ENCODE measurements at regions not wholly inside any gene's neighbourhood (a gene's known extent, or its start where the extent isn't known, plus 50 kb on each side); places are given as distances from the start of the nearest gene placed in this dataset.
"Not testable (repeated sequence)": the region's sequence is repeated elsewhere in the genome, so short reads cannot be mapped to it uniquely, and the experiment has no call there.

- CTCF ChIA-PET: interaction anchor here (0.5 kb wide), 1 partner anchor 10 kb away, joined by 3 read pairs; no protein-coding TSS in a partner anchor
- H3K36me3 Mint-ChIP-seq: no peaks in the 10 kb centered on the region
- no peaks in the 10 kb centered on the region for H3K27me3 Mint-ChIP-seq
- H3K4me3 Mint-ChIP-seq: no peak overlapping the region
- POLR2A ChIA-PET: no interaction called here
- no peaks in the 10 kb centered on the region for H3K4me1 Mint-ChIP-seq (ENCODE audit: low read depth)
- DNase-seq: no peak
- H3K27ac Mint-ChIP-seq: no peak overlapping the region
- no peaks in the 10 kb centered on the region for H3K9me3 Mint-ChIP-seq
- intact Hi-C loops (cut with micrococcal nuclease): no loop called here
Measured at GRCh38 chr6:134594881-134595280, 277.0 kb upstream of the SGK1 start.

DNA sequence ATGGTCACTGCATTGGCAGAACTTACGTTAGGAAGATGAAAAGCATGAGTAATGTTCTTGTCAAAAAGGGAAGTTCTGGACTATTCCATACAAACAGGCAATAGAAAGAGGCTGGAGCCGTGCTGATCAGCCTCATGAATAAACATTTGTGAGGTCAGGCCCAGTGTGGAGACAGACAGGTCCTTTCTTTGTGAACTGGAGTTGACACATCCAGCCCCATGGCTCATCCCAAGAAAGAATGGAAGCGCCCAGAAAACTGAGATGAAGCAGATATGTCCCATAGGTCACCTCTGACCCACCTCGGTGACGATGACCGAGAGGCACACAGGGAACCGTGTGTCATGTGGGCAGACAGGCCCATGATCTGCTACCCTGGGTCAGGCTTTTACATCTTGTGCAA lies 276.0 kb upstream of the SGK1 start:
- no peaks in the 10 kb centered on the region for H3K36me3 Mint-ChIP-seq
- H3K27ac Mint-ChIP-seq: no peak overlapping the region
- no peak for DNase-seq
- H3K4me1 Mint-ChIP-seq (ENCODE audit: low read depth): no peaks in the 10 kb centered on the region
- H3K9me3 Mint-ChIP-seq: no peaks in the 10 kb centered on the region
- H3K27me3 Mint-ChIP-seq: no peaks in the 10 kb centered on the region
- ChIA-PET CTCF (no interaction called here), POLR2A (no interaction called here)
- intact Hi-C loops (cut with micrococcal nuclease): no loop called here
- no peak overlapping the region for H3K4me3 Mint-ChIP-seq

GRCh38 chr6:134593442-134593841 lies 275.5 kb upstream of the SGK1 start:
- intact Hi-C loops (cut with micrococcal nuclease): no loop called here
- ChIA-PET CTCF (no interaction called here), POLR2A (no interaction called here)
- Mint-ChIP-seq H3K36me3 (no peaks in the 10 kb centered on the region), H3K27me3 (no peaks in the 10 kb centered on the region), H3K9me3 (no peaks in the 10 kb centered on the region), H3K4me3 (no peak overlapping the region), H3K27ac (no peak overlapping the region), H3K4me1 (ENCODE audit: low read depth) (no peaks in the 10 kb centered on the region)
- DNase-seq: no peak

DNA sequence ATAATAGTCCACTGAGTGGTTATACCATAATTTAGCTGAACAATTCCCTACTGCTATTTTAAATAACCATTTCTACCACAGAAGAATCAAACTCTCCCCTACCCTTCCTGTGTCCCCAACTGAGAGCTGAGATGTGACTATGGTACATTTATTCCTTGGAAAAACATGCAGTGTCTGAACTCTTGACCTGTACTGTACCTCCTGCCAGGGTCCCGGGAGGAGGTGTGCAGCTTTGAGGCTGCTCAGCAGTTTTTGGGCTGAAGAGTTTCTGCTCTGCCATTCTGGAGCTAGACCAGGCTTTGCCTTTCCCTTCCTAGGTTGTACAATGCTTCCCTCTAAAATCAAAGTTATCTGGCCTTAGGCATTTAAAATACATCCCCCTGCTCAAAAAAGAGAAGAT lies 275.1 kb upstream of the SGK1 start:
- Mint-ChIP-seq H3K27ac (no peak overlapping the region), H3K4me3 (no peak overlapping the region), H3K36me3 (no peaks in the 10 kb centered on the region), H3K9me3 (no peaks in the 10 kb centered on the region), H3K27me3 (no peaks in the 10 kb centered on the region), H3K4me1 (ENCODE audit: low read depth) (no peaks in the 10 kb centered on the region)
- intact Hi-C loops (cut with micrococcal nuclease): no loop called here
- ChIA-PET CTCF (no interaction called here), POLR2A (no interaction called here)
- no peak for DNase-seq

DNA sequence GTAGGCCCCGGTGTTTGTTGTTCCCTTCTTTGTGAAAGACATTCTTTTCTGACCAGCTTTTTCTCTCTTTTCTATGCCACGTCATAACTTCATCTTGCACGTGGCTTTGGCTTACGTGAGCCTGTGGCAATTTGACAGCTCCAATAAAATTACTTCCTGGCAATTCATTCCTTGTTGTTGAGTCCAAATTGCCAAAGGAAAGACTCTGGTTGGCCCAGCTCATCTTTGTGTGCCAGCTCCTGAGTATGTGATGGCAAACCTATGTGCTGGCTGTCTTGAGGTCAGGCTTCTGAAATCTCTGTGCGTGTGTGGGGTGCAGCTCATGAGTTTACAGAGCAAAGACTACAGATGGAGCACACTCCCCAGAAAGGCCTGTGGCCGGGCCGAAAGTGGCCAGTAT lies 272.5 kb upstream of the SGK1 start:
- intact Hi-C loops (cut with micrococcal nuclease): no loop called here
- ChIA-PET POLR2A (no interaction called here), CTCF (no interaction called here)
- no peaks in the 10 kb centered on the region for H3K9me3 Mint-ChIP-seq
- no peaks in the 10 kb centered on the region for H3K27me3 Mint-ChIP-seq
- no peaks in the 10 kb centered on the region for H3K36me3 Mint-ChIP-seq
- H3K27ac Mint-ChIP-seq: no peak overlapping the region
- H3K4me3 Mint-ChIP-seq: no peak overlapping the region
- H3K4me1 Mint-ChIP-seq (ENCODE audit: low read depth): no peaks in the 10 kb centered on the region
- no peak for DNase-seq

GRCh38 chr6:134590004-134590403 lies 272.1 kb upstream of the SGK1 start:
- DNase-seq: no peak
- intact Hi-C loops (cut with micrococcal nuclease): no loop called here
- Mint-ChIP-seq H3K27ac (no peak overlapping the region), H3K4me3 (no peak overlapping the region), H3K27me3 (no peaks in the 10 kb centered on the region), H3K36me3 (no peaks in the 10 kb centered on the region), H3K9me3 (no peaks in the 10 kb centered on the region), H3K4me1 (ENCODE audit: low read depth) (no peaks in the 10 kb centered on the region)
- CTCF ChIA-PET: no interaction called here
- POLR2A ChIA-PET: no interaction called here

- no peak overlapping the region for H3K4me3 Mint-ChIP-seq
- no peak overlapping the region for H3K27ac Mint-ChIP-seq
- H3K9me3 Mint-ChIP-seq: no peaks in the 10 kb centered on the region
- no peak for DNase-seq
- intact Hi-C loops (cut with micrococcal nuclease): no loop called here
- POLR2A ChIA-PET: no interaction called here
- CTCF ChIA-PET: no interaction called here
- H3K27me3 Mint-ChIP-seq: no peaks in the 10 kb centered on the region
- no peaks in the 10 kb centered on the region for H3K36me3 Mint-ChIP-seq
- no peaks in the 10 kb centered on the region for H3K4me1 Mint-ChIP-seq (ENCODE audit: low read depth)
Measured at GRCh38 chr6:134589512-134589911, 271.6 kb upstream of the SGK1 start.

GRCh38 chr6:134588267-134588666 lies 270.4 kb upstream of the SGK1 start:
- no peak for DNase-seq
- ChIA-PET CTCF (no interaction called here), POLR2A (no interaction called here)
- Mint-ChIP-seq H3K27ac (no peak overlapping the region), H3K36me3 (no peaks in the 10 kb centered on the region), H3K4me1 (ENCODE audit: low read depth) (no peaks in the 10 kb centered on the region), H3K4me3 (no peak overlapping the region), H3K27me3 (no peaks in the 10 kb centered on the region), H3K9me3 (no peaks in the 10 kb centered on the region)
- intact Hi-C loops (cut with micrococcal nuclease): no loop called here

- CTCF ChIA-PET: no interaction called here
- POLR2A ChIA-PET: no interaction called here
- H3K27me3 Mint-ChIP-seq: no peaks in the 10 kb centered on the region
Measured at GRCh38 chr6:134585517-134585873, 267.6 kb upstream of the SGK1 start.

DNA sequence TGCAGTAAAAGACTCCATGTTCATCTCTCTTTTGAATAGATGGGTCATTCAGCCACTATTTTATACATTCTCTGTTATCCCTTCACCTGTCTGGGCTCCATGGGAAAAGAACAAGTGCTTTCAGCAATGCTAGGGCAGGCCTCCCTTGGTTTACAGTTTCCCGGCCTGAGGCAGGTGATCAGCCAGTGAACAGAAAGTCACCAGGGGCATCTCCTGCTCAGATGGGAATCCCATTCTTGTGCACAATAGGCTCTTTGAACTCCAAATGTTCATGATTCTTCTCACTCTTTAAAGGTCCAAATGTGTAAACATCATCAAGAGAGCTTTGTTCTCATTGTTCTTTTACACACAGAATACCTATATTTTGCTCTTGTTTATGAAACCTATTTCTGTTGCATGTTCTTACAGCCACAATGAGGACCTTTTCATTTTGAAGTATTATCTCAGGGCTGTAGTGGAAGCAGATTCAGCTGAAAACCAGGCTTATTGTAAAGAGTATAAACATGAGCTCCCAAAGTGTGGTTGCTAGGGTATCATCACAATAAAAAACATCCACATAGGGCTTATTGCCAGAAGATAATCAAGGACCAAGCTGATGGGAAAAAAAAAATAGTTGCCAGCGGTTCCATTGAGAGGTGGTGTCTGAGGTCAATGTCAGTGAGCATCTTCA lies 267.1 kb upstream of the SGK1 start:
- intact Hi-C loops (cut with micrococcal nuclease): no loop called here
- H3K36me3 Mint-ChIP-seq: no peaks in the 10 kb centered on the region
- H3K9me3 Mint-ChIP-seq: no peaks in the 10 kb centered on the region
- H3K27me3 Mint-ChIP-seq: no peaks in the 10 kb centered on the region
- peaks cover 2% of the 10 kb centered on the region for H3K4me1 Mint-ChIP-seq (ENCODE audit: low read depth)
- no peak for DNase-seq
- H3K4me3 Mint-ChIP-seq: no peak overlapping the region
- ChIA-PET POLR2A (no interaction called here), CTCF (no interaction called here)
- H3K27ac Mint-ChIP-seq: no peak overlapping the region

More at GRCh38 chr6:134585517-134585873, 267.6 kb upstream of the SGK1 start:
- Mint-ChIP-seq H3K4me3 (no peak overlapping the region), H3K4me1 (ENCODE audit: low read depth) (no peaks in the 10 kb centered on the region), H3K36me3 (no peaks in the 10 kb centered on the region), H3K9me3 (no peaks in the 10 kb centered on the region), H3K27ac (no peak overlapping the region)
- intact Hi-C loops (cut with micrococcal nuclease): no loop called here
- no peak for DNase-seq

GRCh38 chr6:134577998-134578397 lies 260.1 kb upstream of the SGK1 start:
- H3K9me3 Mint-ChIP-seq: no peaks in the 10 kb centered on the region
- H3K27me3 Mint-ChIP-seq: no peaks in the 10 kb centered on the region
- no peak for DNase-seq
- POLR2A ChIA-PET: no interaction called here
- CTCF ChIA-PET: no interaction called here
- no peak overlapping the region for H3K27ac Mint-ChIP-seq
- intact Hi-C loops (cut with micrococcal nuclease): no loop called here
- H3K4me3 Mint-ChIP-seq: no peak overlapping the region
- no peaks in the 10 kb centered on the region for H3K36me3 Mint-ChIP-seq
- H3K4me1 Mint-ChIP-seq (ENCODE audit: low read depth): peaks cover 3% of the 10 kb centered on the region

GRCh38 chr6:134575221-134575620 lies 257.3 kb upstream of the SGK1 start:
- H3K4me3 Mint-ChIP-seq: no peak overlapping the region
- H3K27me3 Mint-ChIP-seq: no peaks in the 10 kb centered on the region
- H3K27ac Mint-ChIP-seq: no peak overlapping the region
- POLR2A ChIA-PET: no interaction called here
- CTCF ChIA-PET: no interaction called here
- intact Hi-C loops (cut with micrococcal nuclease): no loop called here
- H3K4me1 Mint-ChIP-seq (ENCODE audit: low read depth): peaks cover 3% of the 10 kb centered on the region
- no peak for DNase-seq
- no peaks in the 10 kb centered on the region for H3K9me3 Mint-ChIP-seq
- H3K36me3 Mint-ChIP-seq: no peaks in the 10 kb centered on the region

GRCh38 chr6:134574491-134574890 lies 256.6 kb upstream of the SGK1 start:
- Mint-ChIP-seq H3K36me3 (no peaks in the 10 kb centered on the region), H3K27ac (no peak overlapping the region), H3K27me3 (no peaks in the 10 kb centered on the region), H3K4me1 (ENCODE audit: low read depth) (peaks cover 7% of the 10 kb centered on the region), H3K4me3 (no peak overlapping the region), H3K9me3 (no peaks in the 10 kb centered on the region)
- POLR2A ChIA-PET: no interaction called here
- CTCF ChIA-PET: no interaction called here
- intact Hi-C loops (cut with micrococcal nuclease): no loop called here
- DNase-seq: no peak

DNA sequence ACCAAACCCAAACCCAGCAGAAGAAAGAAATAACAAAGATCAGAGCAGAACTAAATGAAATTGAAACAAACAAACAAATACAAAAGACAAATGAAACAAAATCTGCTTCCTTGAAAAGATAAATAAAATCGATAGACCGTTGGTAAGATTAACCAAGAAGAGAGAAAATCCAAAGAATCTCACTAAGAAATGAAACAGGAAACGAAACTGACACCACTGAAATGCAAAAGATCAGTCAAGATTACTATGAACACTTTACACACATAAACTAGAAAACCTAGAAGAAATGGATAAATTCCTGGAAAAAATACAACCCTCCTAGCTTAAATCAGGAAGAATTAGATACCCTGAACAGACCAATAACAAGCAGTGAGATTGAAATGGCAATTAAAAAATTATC lies 252.1 kb upstream of the SGK1 start:
- DNase-seq; H3K27ac Mint-ChIP-seq; H3K9me3 Mint-ChIP-seq; H3K4me3 Mint-ChIP-seq; H3K27me3 Mint-ChIP-seq; POLR2A ChIA-PET; H3K36me3 Mint-ChIP-seq; CTCF ChIA-PET; intact Hi-C loops (cut with micrococcal nuclease): not testable (repeated sequence)
- H3K4me1 Mint-ChIP-seq (ENCODE audit: low read depth): peaks cover 12% of the 10 kb centered on the region
